H9 (cell line): ENCODE measurements at regions not wholly inside any gene's neighbourhood (a gene's known extent, or its start where the extent isn't known, plus 50 kb on each side); places are given as distances from the start of the nearest gene placed in this dataset.

ENCODE experiments used
- DNase-seq: peaks from one replicate; pipeline ENCODE4 v3.0.0-alpha.2; 2017
- H2AFZ ChIP-seq: one replicate; pipeline ENCODE4 v1.6.1; 2013; ENCODE audit warnings: mild to moderate bottlenecking, low read length, control low read depth, moderate library complexity
- H2AK5ac ChIP-seq: 2 replicates; pipeline ENCODE4 v1.6.1; 2013; ENCODE audit warnings: low read length, control low read depth, mixed read lengths; ENCODE audit not compliant: insufficient read length
- H2BK120ac ChIP-seq: one replicate; pipeline ENCODE4 v1.6.1; 2013; ENCODE audit warnings: low read depth, mild to moderate bottlenecking, low read length, control low read depth, inconsistent platforms; ENCODE audit not compliant: poor library complexity, severe bottlenecking
- H2BK12ac ChIP-seq: 2 replicates; pipeline ENCODE4 v1.6.1; 2013; ENCODE audit warnings: low read length, control low read depth, mixed read lengths, low read depth; ENCODE audit not compliant: insufficient read length
- H2BK15ac ChIP-seq: 2 replicates; pipeline ENCODE4 v1.6.1; 2013; ENCODE audit warnings: low read depth, low read length, control low read depth
- H2BK20ac ChIP-seq: one replicate; pipeline ENCODE4 v1.6.1; 2013; ENCODE audit warnings: low read depth, mild to moderate bottlenecking, low read length, control low read depth, inconsistent platforms; ENCODE audit not compliant: poor library complexity, severe bottlenecking
- H2BK5ac ChIP-seq: 2 replicates; pipeline ENCODE4 v1.6.1; 2013; ENCODE audit warnings: low read length, control low read depth, mixed read lengths; ENCODE audit not compliant: insufficient read length
- H3K14ac ChIP-seq: 2 replicates; pipeline ENCODE4 v1.6.1; 2013; ENCODE audit warnings: low read length, control low read depth; ENCODE audit not compliant: insufficient read depth
- H3K18ac ChIP-seq: 2 replicates; pipeline ENCODE4 v1.6.1; 2013; ENCODE audit warnings: low read depth, mild to moderate bottlenecking, mixed read lengths, low read length, control low read depth; ENCODE audit not compliant: insufficient read length
- H3K23ac ChIP-seq: 2 replicates; pipeline ENCODE4 v1.6.1; 2013; ENCODE audit warnings: low read length, control low read depth, mixed read lengths, low read depth; ENCODE audit not compliant: insufficient read length
- H3K23me2 ChIP-seq: 2 replicates; pipeline ENCODE4 v1.6.1; 2013; ENCODE audit warnings: low read depth, mild to moderate bottlenecking, mixed read lengths, low read length, control low read depth; ENCODE audit not compliant: insufficient read length, poor library complexity, severe bottlenecking
- H3K27ac ChIP-seq: 2 replicates; pipeline ENCODE4 v1.5.1; 2013; ENCODE audit warnings: low read length, control low read depth, mixed read lengths, low read depth; ENCODE audit not compliant: insufficient read length
- H3K27me3 ChIP-seq: 2 replicates; pipeline ENCODE4 v1.6.1; 2013; ENCODE audit warnings: low read length, control low read depth, inconsistent platforms; ENCODE audit not compliant: insufficient read depth
- H3K4ac ChIP-seq: 2 replicates; pipeline ENCODE4 v1.6.1; 2013; ENCODE audit warnings: low read depth, mild to moderate bottlenecking, control low read depth, inconsistent platforms, low read length, moderate library complexity
- H3K4me1 ChIP-seq: 2 replicates; pipeline ENCODE4 v1.6.1; 2013; ENCODE audit warnings: low read length, control low read depth, inconsistent platforms; ENCODE audit not compliant: insufficient read depth
- H3K4me2 ChIP-seq: 2 replicates; pipeline ENCODE4 v1.6.1; 2013; ENCODE audit warnings: low read length, control low read depth, mixed read lengths; ENCODE audit not compliant: insufficient read length, insufficient read depth
- H3K56ac ChIP-seq: 2 replicates; pipeline ENCODE4 v1.6.1; 2013; ENCODE audit warnings: low read depth, mild to moderate bottlenecking, mixed read lengths, low read length, control low read depth; ENCODE audit not compliant: insufficient read length
- H3K79me1 ChIP-seq: 2 replicates; pipeline ENCODE4 v1.6.1; 2013; ENCODE audit warnings: low read depth, mild to moderate bottlenecking, moderate library complexity, low read length, control low read depth, inconsistent platforms; ENCODE audit not compliant: insufficient read depth, poor library complexity, severe bottlenecking
- H3K79me2 ChIP-seq: 2 replicates; pipeline ENCODE4 v1.6.1; 2013; ENCODE audit warnings: low read length, control low read depth, inconsistent platforms; ENCODE audit not compliant: insufficient read depth
- H3K9ac ChIP-seq: 2 replicates; pipeline ENCODE4 v1.6.1; 2013; ENCODE audit warnings: low read length, control low read depth, mixed read lengths; ENCODE audit not compliant: insufficient read length; ENCODE audit errors: extremely low read depth
- H3K9me3 ChIP-seq: one replicate; pipeline ENCODE4 v1.6.1; 2013; ENCODE audit warnings: low read depth, low read length, inconsistent platforms; ENCODE audit not compliant: control insufficient read depth
- H3T11ph ChIP-seq: one replicate; pipeline ENCODE4 v1.6.1; 2013; ENCODE audit warnings: mild to moderate bottlenecking, low read length, control low read depth, inconsistent platforms
- H4K20me1 ChIP-seq: one replicate; pipeline ENCODE4 v1.6.1; 2013; ENCODE audit not compliant: control insufficient read depth, insufficient read length, insufficient read depth
- H4K5ac ChIP-seq: 2 replicates; pipeline ENCODE4 v1.6.1; 2013; ENCODE audit warnings: low read depth, mild to moderate bottlenecking, mixed read lengths, low read length, control low read depth; ENCODE audit not compliant: insufficient read length
- H4K8ac ChIP-seq: replicated peaks from 2 replicates; pipeline ENCODE4 v1.6.1; 2013; ENCODE audit warnings: low read length, control low read depth, mixed read lengths, low read depth; ENCODE audit not compliant: insufficient read length
- H4K91ac ChIP-seq: 2 replicates; pipeline ENCODE4 v1.6.1; 2013; ENCODE audit warnings: low read depth, mild to moderate bottlenecking, moderate library complexity, mixed read lengths, low read length, control low read depth; ENCODE audit not compliant: insufficient read length
- H3K27ac Mint-ChIP-seq, 3 experiments: 2 replicates in 2 of 3; 3 replicates in 1 of 3; pipeline ENCODE4 v1.8.0; 2020 to 2021; ENCODE audit warnings: mixed read lengths in 3 of 3, mild to moderate bottlenecking in 1 of 3, moderate library complexity in 1 of 3
- H3K27me3 Mint-ChIP-seq: 2 replicates; pipeline ENCODE4 v1.8.0; 2021; ENCODE audit warnings: low read depth, mild to moderate bottlenecking, moderate library complexity, mixed read lengths
- H3K36me3 Mint-ChIP-seq, 3 experiments: 2 replicates in 2 of 3; 3 replicates in 1 of 3; pipeline ENCODE4 v1.8.0; 2020 to 2021; ENCODE audit warnings: low read depth in 3 of 3, mixed read lengths in 3 of 3; ENCODE audit not compliant: insufficient read depth in 1 of 3
- H3K4me1 Mint-ChIP-seq, 2 experiments: 2 replicates each; pipeline ENCODE4 v1.8.0; 2020; ENCODE audit warnings: mixed read lengths in 2 of 2
- H3K4me3 Mint-ChIP-seq, 2 experiments: 2 replicates in 1 of 2; 3 replicates in 1 of 2; pipeline ENCODE4 v1.8.0; 2020 to 2021; ENCODE audit warnings: mild to moderate bottlenecking in 2 of 2, mixed read lengths in 2 of 2, moderate library complexity in 1 of 2
- H3K9me3 Mint-ChIP-seq, 2 experiments: 2 replicates in 1 of 2; 3 replicates in 1 of 2; pipeline ENCODE4 v1.8.0; 2020; ENCODE audit warnings: mild to moderate bottlenecking in 2 of 2, mixed read lengths in 2 of 2, moderate library complexity in 1 of 2
- WGBS: extraction: QIAGEN DNeasy Blood & Tissue Kit; methylation state at CpG from one replicate; pipeline ENCODE4 v1.1.7; 2013; ENCODE audit warnings: missing lambda C conversion rate, low lambda C conversion rate, mixed read lengths; ENCODE audit not compliant: insufficient read length; ENCODE audit errors: extremely low coverage; 5-methylcytosine and 5-hydroxymethylcytosine counted together
- TF ChIP-seq, protein P1 (sequence below): fragments of 200-600 bp; sonication (generic); conservative IDR thresholded peaks from 3 replicates; pipeline ENCODE4 v1.8.0; 2021; ENCODE audit warnings: antibody characterized with exemption, mild to moderate bottlenecking

- Mint-ChIP-seq H3K4me1 (peaks cover 0 to 2% of the 10 kb centered on the region in 2 experiments; a peak in 1 of 4 replicates), H3K27me3 (peaks cover 1% of the 10 kb centered on the region; the same call in 1 of the 2 replicates), H3K27ac (no peak overlapping the region), H3K9me3 (no peaks in the 10 kb centered on the region), H3K4me3 (no peak overlapping the region), H3K36me3 (no peaks in the 10 kb centered on the region)
- H3K4ac ChIP-seq, result no peak overlapping the region
- no peak overlapping the region for H3K56ac ChIP-seq
- H3K4me2 ChIP-seq, result no peak overlapping the region
- H3K23me2 ChIP-seq, result no peaks in the 10 kb centered on the region
- TF ChIP-seq, protein P1, sequence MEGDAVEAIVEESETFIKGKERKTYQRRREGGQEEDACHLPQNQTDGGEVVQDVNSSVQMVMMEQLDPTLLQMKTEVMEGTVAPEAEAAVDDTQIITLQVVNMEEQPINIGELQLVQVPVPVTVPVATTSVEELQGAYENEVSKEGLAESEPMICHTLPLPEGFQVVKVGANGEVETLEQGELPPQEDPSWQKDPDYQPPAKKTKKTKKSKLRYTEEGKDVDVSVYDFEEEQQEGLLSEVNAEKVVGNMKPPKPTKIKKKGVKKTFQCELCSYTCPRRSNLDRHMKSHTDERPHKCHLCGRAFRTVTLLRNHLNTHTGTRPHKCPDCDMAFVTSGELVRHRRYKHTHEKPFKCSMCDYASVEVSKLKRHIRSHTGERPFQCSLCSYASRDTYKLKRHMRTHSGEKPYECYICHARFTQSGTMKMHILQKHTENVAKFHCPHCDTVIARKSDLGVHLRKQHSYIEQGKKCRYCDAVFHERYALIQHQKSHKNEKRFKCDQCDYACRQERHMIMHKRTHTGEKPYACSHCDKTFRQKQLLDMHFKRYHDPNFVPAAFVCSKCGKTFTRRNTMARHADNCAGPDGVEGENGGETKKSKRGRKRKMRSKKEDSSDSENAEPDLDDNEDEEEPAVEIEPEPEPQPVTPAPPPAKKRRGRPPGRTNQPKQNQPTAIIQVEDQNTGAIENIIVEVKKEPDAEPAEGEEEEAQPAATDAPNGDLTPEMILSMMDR, result no peak
- no peak overlapping the region for H4K5ac ChIP-seq
- H4K20me1 ChIP-seq, result no peaks in the 10 kb centered on the region
- H3K23ac ChIP-seq, result no peak overlapping the region
- no peak overlapping the region for H3K9ac ChIP-seq
- no CpG with 5 or more reads among the region's 2 CpGs for WGBS
- H3K79me1 ChIP-seq, result no peaks in the 10 kb centered on the region
- no peak overlapping the region for H2BK20ac ChIP-seq
- H2BK5ac ChIP-seq, result no peak overlapping the region
- H3K18ac ChIP-seq, result no peak overlapping the region
- no peaks in the 10 kb centered on the region for H3K79me2 ChIP-seq
- H2BK120ac ChIP-seq, result no peak overlapping the region
- no peaks in the 10 kb centered on the region for H3K27me3 ChIP-seq
- no peak overlapping the region for H4K8ac ChIP-seq
- H3K4me1 ChIP-seq, result 0 out of 2 replicates have a peak, but pooled peaks cover 2% of the 10 kb centered on the region
- no peak overlapping the region for H2AFZ ChIP-seq
- no peak overlapping the region for H3K27ac ChIP-seq
- H4K91ac ChIP-seq, result no peak overlapping the region
- no peak for DNase-seq
- H2BK12ac ChIP-seq, result no peak overlapping the region
- no peak overlapping the region for H3T11ph ChIP-seq
- no peak overlapping the region for H2AK5ac ChIP-seq
- no peak overlapping the region for H3K14ac ChIP-seq
- no peak overlapping the region for H2BK15ac ChIP-seq
- no peaks in the 10 kb centered on the region for H3K9me3 ChIP-seq
Observed at GRCh38 chr3:3636815-3637214, 162.4 kb upstream of the LRRN1 start.
